Fibroblast of lung (primary cell): ENCODE measurements at regions not wholly inside any gene's neighbourhood (a gene's known extent, or its start where the extent isn't known, plus 50 kb on each side); places are given as distances from the start of the nearest gene placed in this dataset.
"Not testable (repeated sequence)": the region's sequence is repeated elsewhere in the genome, so short reads cannot be mapped to it uniquely, and the experiment has no call there.

Source experiments
- DNase-seq, 2 donors: peaks; one replicate each; pipeline versions ENCODE4 v3.0.0 to v3.0.0-alpha.2; 2010; ENCODE audit warnings: low read depth in 2 of 2
- H2AFZ ChIP-seq: 2 replicates; pipeline ENCODE4 v1.5.1; 2012; ENCODE audit warnings: low read length, control low read depth, inconsistent platforms
- H3K27ac ChIP-seq: 2 replicates; pipeline ENCODE4 v1.5.1; 2011; ENCODE audit warnings: low read length, control low read depth; ENCODE audit not compliant: insufficient read depth
- H3K27me3 ChIP-seq: 2 replicates; pipeline ENCODE4 v1.5.1; 2011; ENCODE audit warnings: mild to moderate bottlenecking, low read length; ENCODE audit not compliant: control insufficient read depth, insufficient read depth
- H3K36me3 ChIP-seq: 2 replicates; pipeline ENCODE4 v1.5.1; 2011; ENCODE audit warnings: low read length; ENCODE audit not compliant: control insufficient read depth, insufficient read depth
- H3K4me1 ChIP-seq: 2 replicates; pipeline ENCODE4 v1.5.1; 2011; ENCODE audit warnings: low read length; ENCODE audit not compliant: control insufficient read depth, insufficient read depth; ENCODE audit errors: extremely low read depth
- H3K4me2 ChIP-seq: 2 replicates; pipeline ENCODE4 v1.5.1; 2011; ENCODE audit warnings: low read length, control low read depth; ENCODE audit not compliant: insufficient read depth; ENCODE audit errors: extremely low read depth
- H3K4me3 ChIP-seq, 4 experiments: fragments of 200-600 bp in 1 of 4; sonication (generic) in 1 of 4; replicated peaks in 1 of 4; 2 replicates each; pipeline ENCODE4 v1.5.1; 2011 to 2016; ENCODE audit warnings: low read length in 4 of 4, low read depth in 3 of 4, mild to moderate bottlenecking in 3 of 4, control low read depth in 2 of 4, inconsistent platforms in 1 of 4, mixed read lengths in 1 of 4; ENCODE audit not compliant: insufficient read depth in 1 of 4; ENCODE audit errors: control extremely low read depth in 1 of 4
- H3K79me2 ChIP-seq: 2 replicates; pipeline ENCODE4 v1.5.1; 2012; ENCODE audit warnings: mild to moderate bottlenecking, low read length, inconsistent platforms; ENCODE audit not compliant: control insufficient read depth, insufficient read depth
- H3K9ac ChIP-seq: 2 replicates; pipeline ENCODE4 v1.5.1; 2011; ENCODE audit warnings: mild to moderate bottlenecking, low read length, control low read depth; ENCODE audit not compliant: insufficient read depth
- H3K9me3 ChIP-seq: 2 replicates; pipeline ENCODE4 v1.5.1; 2012; ENCODE audit warnings: low read depth, low read length; ENCODE audit not compliant: control insufficient read depth, insufficient read depth
- H4K20me1 ChIP-seq: 2 replicates; pipeline ENCODE4 v1.5.1; 2011; ENCODE audit warnings: low read length; ENCODE audit not compliant: control insufficient read depth, insufficient read depth; ENCODE audit errors: extremely low read depth
- CTCF ChIP-seq, 2 donors: IDR thresholded peaks in 1 of 2; conservative IDR thresholded peaks in 1 of 2; 1 replicate in 1 of 2; 2 replicates in 1 of 2; pipeline ENCODE4 v1.5.1; 2011 to 2012; ENCODE audit warnings: low read length in 2 of 2, control low read depth in 1 of 2, inconsistent platforms in 1 of 2, low read depth in 1 of 2, mild to moderate bottlenecking in 1 of 2
- EZH2 ChIP-seq: IDR thresholded peaks from 2 replicates; pipeline ENCODE4 v1.5.1; 2012; ENCODE audit warnings: low read length, control low read depth, mild to moderate bottlenecking; ENCODE audit errors: missing control alignments

DNA sequence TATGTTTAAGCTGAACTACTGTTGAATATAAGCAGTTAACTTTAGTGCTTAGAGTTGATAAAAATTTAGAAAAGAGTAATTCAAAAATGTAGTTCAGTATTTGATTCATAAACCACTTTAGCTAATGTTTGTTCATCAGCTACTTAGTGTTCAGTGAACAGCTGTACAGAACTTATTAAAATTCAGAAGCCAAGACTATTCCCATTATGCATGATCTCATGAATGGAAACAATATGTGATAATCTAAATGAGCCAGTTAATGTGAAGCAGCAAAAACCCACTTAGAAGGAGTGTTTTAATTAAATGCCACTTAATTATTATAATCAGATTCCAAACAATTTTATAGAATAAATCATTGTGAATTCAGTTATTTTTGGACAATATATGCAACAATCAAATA lies 92.9 kb upstream of the NEGR1 start:
- TF ChIP-seq CTCF (conservative IDR thresholded peaks at IDR 0.05 in 1 of 2, IDR thresholded peaks at IDR 0.05 in 1 of 2; ENCODE audit: low read depth in 1 of 2, low read length in 2 of 2) (no peak), EZH2 (no peak)
- H2AFZ ChIP-seq = no peak overlapping the region
- H3K27me3 ChIP-seq = no peaks in the 10 kb centered on the region
- H3K27ac ChIP-seq = no peak overlapping the region
- no peak for DNase-seq
- H3K4me2 ChIP-seq = no peak overlapping the region
- no peaks in the 10 kb centered on the region for H3K36me3 ChIP-seq
- H3K79me2 ChIP-seq = no peaks in the 10 kb centered on the region
- no peaks in the 10 kb centered on the region for H4K20me1 ChIP-seq
- no peak overlapping the region for H3K4me3 ChIP-seq
- H3K9ac ChIP-seq = no peak overlapping the region
- H3K4me1 ChIP-seq = no peaks in the 10 kb centered on the region
- no peaks in the 10 kb centered on the region for H3K9me3 ChIP-seq

- Histone ChIP-seq H3K4me2 (no peak overlapping the region), H4K20me1 (no peaks in the 10 kb centered on the region), H3K9me3 (no peaks in the 10 kb centered on the region), H3K4me3 (no peak overlapping the region), H3K36me3 (no peaks in the 10 kb centered on the region), H3K4me1 (no peaks in the 10 kb centered on the region), H3K27me3 (no peaks in the 10 kb centered on the region), H2AFZ (no peak overlapping the region), H3K79me2 (no peaks in the 10 kb centered on the region), H3K27ac (no peak overlapping the region), H3K9ac (no peak overlapping the region)
- TF ChIP-seq CTCF (conservative IDR thresholded peaks at IDR 0.05 in 1 of 2, IDR thresholded peaks at IDR 0.05 in 1 of 2; ENCODE audit: low read depth in 1 of 2, low read length in 2 of 2) (no peak), EZH2 (no peak)
- DNase-seq = peak in 1 of 2 donors; percentile 5
These were observed 89.1 kb upstream of the NEGR1 start for GRCh38 chr1:72371259-72372035.

DNA sequence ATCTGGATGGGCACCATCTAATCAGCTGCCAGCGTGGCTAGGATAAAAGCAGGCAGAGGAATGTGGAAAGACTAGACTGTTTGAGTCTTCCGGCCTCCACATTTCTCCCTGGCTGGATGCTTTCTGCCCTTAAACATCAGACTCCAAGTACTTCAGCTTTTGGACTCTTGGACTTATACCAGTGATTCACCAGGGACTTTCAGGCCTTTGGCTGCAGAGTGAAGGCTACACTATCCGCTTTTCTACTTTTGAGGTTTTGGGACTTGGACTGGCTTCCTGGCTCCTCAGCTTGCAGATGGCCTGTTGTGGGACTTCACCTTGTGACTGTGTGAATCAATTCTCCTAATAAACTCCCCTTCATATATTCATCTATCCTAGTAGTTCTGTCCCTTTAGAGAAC lies 88.5 kb upstream of the NEGR1 start:
- not testable (repeated sequence) for H4K20me1 ChIP-seq, H3K27me3 ChIP-seq, H3K4me1 ChIP-seq, H3K27ac ChIP-seq, H2AFZ ChIP-seq, H3K79me2 ChIP-seq, H3K4me2 ChIP-seq, H3K9ac ChIP-seq, H3K4me3 ChIP-seq, H3K36me3 ChIP-seq, DNase-seq, H3K9me3 ChIP-seq
